AG04449 (cell line): ENCODE measurements at regions not wholly inside any gene's neighbourhood (a gene's known extent, or its start where the extent isn't known, plus 50 kb on each side); places are given as distances from the start of the nearest gene placed in this dataset.

Experiments used
- CTCF ChIA-PET: fragments of 350-600 bp; formaldehyde crosslinking; extraction: SDS; loops from one replicate; lab custom pipeline; 2021; ENCODE audit warnings: antibody characterized with exemption; lab: Yijun Ruan, JAX
- POLR2A ChIA-PET: fragments of 400-600, 350-600 bp; formaldehyde crosslinking; extraction: SDS; loops from one replicate; lab custom pipeline; 2020; ENCODE audit warnings: antibody characterized with exemption, inconsistent platforms; lab: Yijun Ruan, JAX
- DNase-seq: peaks from one replicate; pipeline ENCODE4 v3.0.0-alpha.2; 2010; ENCODE audit warnings: low read depth, low spot score
- H3K4me3 ChIP-seq: 2 replicates; pipeline ENCODE4 v1.5.1; 2011; ENCODE audit warnings: low read depth, mild to moderate bottlenecking, control low read depth, low read length
- CTCF ChIP-seq: IDR thresholded peaks from one replicate; pipeline ENCODE4 v1.5.1; 2011; ENCODE audit warnings: mild to moderate bottlenecking, moderate library complexity, low read length, control low read depth, inconsistent platforms; ENCODE audit not compliant: insufficient read depth; ENCODE audit errors: missing control alignments

- ChIA-PET POLR2A (no interaction called here), CTCF (interaction anchor here (1.0 kb wide), 1 partner anchor 414 kb away, joined by 3 read pairs; no protein-coding TSS in a partner anchor)
- H3K4me3 ChIP-seq = no peak overlapping the region
- no peak for TF ChIP-seq CTCF
- no peak for DNase-seq
Observed at GRCh38 chr12:75939016-75939642, 92.4 kb downstream of the PHLDA1 start.

GRCh38 chr12:75938189-75938588 is 93.4 kb downstream of the PHLDA1 start:
- CTCF ChIA-PET = no interaction called here
- no peak for TF ChIP-seq CTCF

GRCh38 chr12:75937486-75937885 is 94.1 kb downstream of the PHLDA1 start:
- TF ChIP-seq CTCF = no peak
- no peak overlapping the region for H3K4me3 ChIP-seq
- DNase-seq = no peak
- ChIA-PET CTCF (no interaction called here), POLR2A (no interaction called here)

More at GRCh38 chr12:75938189-75938588, 93.4 kb downstream of the PHLDA1 start:
- POLR2A ChIA-PET = no interaction called here
- DNase-seq = no peak
- no peak overlapping the region for H3K4me3 ChIP-seq

- H3K4me3 ChIP-seq = no peak overlapping the region
- no peak for DNase-seq
- ChIA-PET CTCF (interaction anchor here (0.8 kb wide), 1 partner anchor 409 kb away, joined by 3 read pairs; no protein-coding TSS in a partner anchor), POLR2A (no interaction called here)
- TF ChIP-seq CTCF = no peak
Observed at GRCh38 chr12:75936515-75937440, 94.8 kb downstream of the PHLDA1 start.

- POLR2A ChIA-PET = no interaction called here
- no peak for TF ChIP-seq CTCF
- CTCF ChIA-PET = interaction anchor here (1.3 kb wide), 1 partner anchor 32 kb away, joined by 4 read pairs; no protein-coding TSS in a partner anchor
- no peak for DNase-seq
- no peak overlapping the region for H3K4me3 ChIP-seq
Observed at GRCh38 chr12:75935539-75936242, 95.9 kb downstream of the PHLDA1 start.
